ENCODE measurements at regions not wholly inside any gene's neighbourhood (a gene's known extent, or its start where the extent isn't known, plus 50 kb on each side); places are given as distances from the start of the nearest gene placed in this dataset.

- no peak overlapping the region for H2BK12ac ChIP-seq (ENCODE audit: low read depth, low read length)
- H3K79me2 ChIP-seq (ENCODE audit: control insufficient read depth in 1 of 2, insufficient read depth in 2 of 2, low read length in 2 of 2): no peaks in the 10 kb centered on the region
- WGBS, 2 experiments (ENCODE audit: extremely low coverage in 1 of 2, insufficient coverage in 1 of 2, insufficient read length in 1 of 2, insufficient replicate concordance in 2 of 2, low coverage in 1 of 2, low lambda C conversion rate in 2 of 2, missing lambda C conversion rate in 1 of 2): 39% methylated on average over 2 of the region's 2 CpGs; no CpG with 5 or more reads in 1 of the 2 experiments
- no peak overlapping the region for H3K27ac ChIP-seq (ENCODE audit: low read depth, low read length)
- no peaks in the 10 kb centered on the region for H3K9me3 ChIP-seq (ENCODE audit: insufficient read depth in 2 of 2, low read depth in 1 of 2, low read length in 1 of 2)
- DNase-seq (ENCODE audit: low read depth in 1 of 2, low spot score in 2 of 2): no peak
- H3K9ac ChIP-seq (replicated peaks in 1 of 4; ENCODE audit: extremely low read depth in 1 of 4, low read depth in 3 of 4, low read length in 3 of 4): no peak overlapping the region
- H2BK20ac ChIP-seq (ENCODE audit: low read length): no peak overlapping the region
- H2AFZ ChIP-seq (ENCODE audit: low read length): no peak overlapping the region
- H2BK15ac ChIP-seq (ENCODE audit: low read length): no peak overlapping the region
- no peaks in the 10 kb centered on the region for H3K27me3 ChIP-seq (replicated peaks in 1 of 4; ENCODE audit: control insufficient read depth in 3 of 4, extremely low read depth in 1 of 4, insufficient read depth in 3 of 4, low read length in 3 of 4)
- no peak overlapping the region for H3K14ac ChIP-seq (ENCODE audit: insufficient read length)
- H3K56ac ChIP-seq (replicated peaks; ENCODE audit: insufficient read length, low read depth, low read length): no peak overlapping the region
- no peak overlapping the region for H3K4ac ChIP-seq (replicated peaks; ENCODE audit: insufficient read length, low read depth, low read length)
- H3K23ac ChIP-seq (ENCODE audit: insufficient read length): no peak overlapping the region
- FAIRE-seq: no peak
- no peak overlapping the region for H2BK5ac ChIP-seq (ENCODE audit: low read depth, low read length)
- H3K4me2 ChIP-seq (ENCODE audit: insufficient read depth in 1 of 2, low read depth in 2 of 2, low read length in 2 of 2): no peak overlapping the region
- no peaks in the 10 kb centered on the region for H3K4me1 ChIP-seq (replicated peaks in 1 of 4; ENCODE audit: control insufficient read depth in 3 of 4, insufficient read depth in 4 of 4, low read length in 3 of 4)
- no peak overlapping the region for H4K5ac ChIP-seq (ENCODE audit: insufficient read length, low read depth, low read length)
- no peaks in the 10 kb centered on the region for H3K36me3 ChIP-seq (ENCODE audit: control insufficient read depth in 2 of 4, insufficient read depth in 4 of 4, low read length in 3 of 4)
- H4K91ac ChIP-seq (replicated peaks; ENCODE audit: insufficient read length, low read length): no peak overlapping the region
- ChIA-PET CTCF (ENCODE audit: partially characterized antibody) (no interaction called here), POLR2A (ENCODE audit: partially characterized antibody) (no interaction called here)
- no peak overlapping the region for H2BK120ac ChIP-seq (replicated peaks; ENCODE audit: low read depth, low read length)
- H3K18ac ChIP-seq (ENCODE audit: extremely low read depth, low read length): no peak overlapping the region
- H2AK5ac ChIP-seq (ENCODE audit: low read depth, low read length): no peak overlapping the region
- no peak overlapping the region for H4K8ac ChIP-seq (ENCODE audit: extremely low read depth, insufficient read depth, low read length)
- no peaks in the 10 kb centered on the region for H3K79me1 ChIP-seq (ENCODE audit: low read depth, low read length)
- no peaks in the 10 kb centered on the region for H3K23me2 ChIP-seq (ENCODE audit: low read depth, low read length)
- H4K20me1 ChIP-seq (replicated peaks in 1 of 2; ENCODE audit: control insufficient read depth in 1 of 2, insufficient read depth in 2 of 2, low read length in 2 of 2): no peaks in the 10 kb centered on the region
- no peak overlapping the region for H3K4me3 ChIP-seq (ENCODE audit: extremely low read depth in 1 of 4, insufficient read depth in 2 of 4, low read depth in 3 of 4, low read length in 4 of 4)
- TF ChIP-seq KDM1A (IDR thresholded peaks at IDR 0.05; ENCODE audit: borderline replicate concordance, low read length): no peak
- no peak for TF ChIP-seq TAF1 (IDR thresholded peaks at IDR 0.05; ENCODE audit: low read depth, low read length)
- no peak for TF ChIP-seq TBP (IDR thresholded peaks at IDR 0.05; ENCODE audit: low read depth, low read length)
- no peak for TF ChIP-seq CHD1 (IDR thresholded peaks at IDR 0.05; ENCODE audit: low read depth, low read length)
- TF ChIP-seq TEAD4 (IDR thresholded peaks at IDR 0.05; ENCODE audit: low read depth, low read length): no peak
- TF ChIP-seq ASH2L (IDR thresholded peaks at IDR 0.05; ENCODE audit: low read length): no peak
- no peak for TF ChIP-seq SUZ12 (IDR thresholded peaks at IDR 0.05; ENCODE audit: low read length)
- TF ChIP-seq SP4 (IDR thresholded peaks at IDR 0.05; ENCODE audit: low read length): no peak
Observed at GRCh38 chr11:101195294-101195693, 65.7 kb upstream of the PGR start.
